Renal cortical epithelial cell (primary cell): ENCODE measurements at regions not wholly inside any gene's neighbourhood (a gene's known extent, or its start where the extent isn't known, plus 50 kb on each side); places are given as distances from the start of the nearest gene placed in this dataset.

Experiments used
- DNase-seq: peaks from one replicate; pipeline ENCODE4 v3.0.0-alpha.2; 2011; ENCODE audit warnings: low read depth

- no peak for DNase-seq
These were observed 186.2 kb downstream of the CXCL12 start for GRCh38 chr10:44198780-44199097.

- no peak for DNase-seq
These were observed 186.7 kb downstream of the CXCL12 start for GRCh38 chr10:44198096-44198779.

- no peak for DNase-seq
These were observed 187.3 kb downstream of the CXCL12 start for GRCh38 chr10:44197646-44198045.

GRCh38 chr10:44196336-44196735 lies 188.6 kb downstream of the CXCL12 start:
- DNase-seq: no peak

- DNase-seq: no peak
These were observed 188.9 kb downstream of the CXCL12 start for GRCh38 chr10:44196008-44196320.

GRCh38 chr10:44195112-44196007 lies 189.5 kb downstream of the CXCL12 start:
- peak; percentile 77 for DNase-seq

GRCh38 chr10:44194435-44194834 lies 190.5 kb downstream of the CXCL12 start:
- DNase-seq: no peak

- no peak for DNase-seq
These were observed 191.2 kb downstream of the CXCL12 start for GRCh38 chr10:44193567-44194220.

- DNase-seq: no peak
These were observed 191.7 kb downstream of the CXCL12 start for GRCh38 chr10:44193166-44193565.

GRCh38 chr10:44192435-44192834 lies 192.5 kb downstream of the CXCL12 start:
- no peak for DNase-seq

GRCh38 chr10:44190541-44190940 lies 194.4 kb downstream of the CXCL12 start:
- DNase-seq: no peak

GRCh38 chr10:44186821-44187220 lies 198.1 kb downstream of the CXCL12 start:
- no peak for DNase-seq

GRCh38 chr10:44186150-44186549 lies 198.7 kb downstream of the CXCL12 start:
- no peak for DNase-seq

- no peak for DNase-seq
These were observed 199.6 kb downstream of the CXCL12 start for GRCh38 chr10:44185315-44185666.

GRCh38 chr10:44184633-44185314 lies 200.1 kb downstream of the CXCL12 start:
- no peak for DNase-seq

GRCh38 chr10:44183667-44184632 lies 200.9 kb downstream of the CXCL12 start:
- no peak for DNase-seq

- no peak for DNase-seq
These were observed 202.0 kb downstream of the CXCL12 start for GRCh38 chr10:44182909-44183308.

GRCh38 chr10:44180321-44181168 lies 204.4 kb downstream of the CXCL12 start:
- no peak for DNase-seq

GRCh38 chr10:44178856-44179255 lies 206.0 kb downstream of the CXCL12 start:
- no peak for DNase-seq

GRCh38 chr10:44178281-44178680 lies 206.6 kb downstream of the CXCL12 start:
- DNase-seq: no peak
